ENCODE measurements at regions not wholly inside any gene's neighbourhood (a gene's known extent, or its start where the extent isn't known, plus 50 kb on each side); places are given as distances from the start of the nearest gene placed in this dataset.

GRCh38 chr6:108789475-108789874 lies 58.7 kb upstream of the ARMC2 start:
- TF ChIP-seq POLR2A (IDR thresholded peaks at IDR 0.05; ENCODE audit: low read depth, low read length): no peak
- TF ChIP-seq TAF1 (IDR thresholded peaks at IDR 0.05; ENCODE audit: low read depth, low read length): no peak

All from GM12891 (cell line).